Neural cell (in vitro differentiated cells): ENCODE measurements at regions not wholly inside any gene's neighbourhood (a gene's known extent, or its start where the extent isn't known, plus 50 kb on each side); places are given as distances from the start of the nearest gene placed in this dataset.

Experiments used
- H2AFZ ChIP-seq: fragments of 200-600, 300-800 bp; sonication (generic), shearing (Covaris generic); 2 replicates; pipeline ENCODE4 v1.6.0; 2014; ENCODE audit warnings: low read depth, mild to moderate bottlenecking, antibody characterized with exemption, low read length, moderate library complexity
- H3F3A ChIP-seq: fragments of 200-600 bp; shearing (Covaris generic); 2 replicates; pipeline ENCODE4 v1.6.1; 2016; ENCODE audit warnings: mild to moderate bottlenecking, moderate library complexity, mixed read lengths, antibody characterized with exemption, low read length; ENCODE audit not compliant: insufficient read depth, poor library complexity, severe bottlenecking
- H3K27ac ChIP-seq: fragments of 200-600, 300-800 bp; sonication (generic), shearing (Covaris generic); 2 replicates; pipeline ENCODE4 v1.5.1; 2014; ENCODE audit warnings: mild to moderate bottlenecking, low read length, moderate library complexity
- H3K27me3 ChIP-seq: fragments of 300-800, 200-600 bp; sonication (generic), shearing (Covaris generic); 2 replicates; pipeline ENCODE4 v1.6.0; 2014; ENCODE audit warnings: mild to moderate bottlenecking, low read depth, low read length, moderate library complexity; ENCODE audit not compliant: insufficient read depth
- H3K36me3 ChIP-seq: fragments of 300-800, 200-600 bp; sonication (generic), shearing (Covaris generic); 2 replicates; pipeline ENCODE4 v1.5.1; 2014; ENCODE audit warnings: mild to moderate bottlenecking, antibody characterized with exemption, low read length, moderate library complexity; ENCODE audit not compliant: insufficient read depth
- H3K4me2 ChIP-seq: fragments of 300-800, 200-600 bp; sonication (generic), shearing (Covaris generic); 2 replicates; pipeline ENCODE4 v1.6.0; 2014; ENCODE audit warnings: mild to moderate bottlenecking, low read length
- H3K4me3 ChIP-seq: fragments of 300-800, 200-600 bp; sonication (generic), shearing (Covaris generic); 2 replicates; pipeline ENCODE4 v1.5.1; 2014; ENCODE audit warnings: mild to moderate bottlenecking, low read length, moderate library complexity
- H3K79me2 ChIP-seq: fragments of 200-600 bp; shearing (Covaris generic); replicated peaks from 2 replicates; pipeline ENCODE4 v1.6.0; 2014; ENCODE audit warnings: mild to moderate bottlenecking, low read length, moderate library complexity; ENCODE audit not compliant: insufficient read depth
- H3K9ac ChIP-seq: fragments of 300-800, 200-600 bp; sonication (generic), shearing (Covaris generic); 2 replicates; pipeline ENCODE4 v1.6.1; 2016; ENCODE audit warnings: mild to moderate bottlenecking, low read length, mixed read lengths
- H3K9me2 ChIP-seq: fragments of 200-600 bp; shearing (Covaris generic); 2 replicates; pipeline ENCODE4 v1.6.1; 2016; ENCODE audit warnings: mild to moderate bottlenecking, low read length, mixed read lengths; ENCODE audit not compliant: insufficient read depth
- H3K9me3 ChIP-seq: fragments of 200-600, 300-800 bp; sonication (generic), shearing (Covaris generic); 2 replicates; pipeline ENCODE4 v1.6.1; 2016; ENCODE audit warnings: mild to moderate bottlenecking, mixed run types, low read length, moderate library complexity, mixed read lengths
- H4K20me1 ChIP-seq: fragments of 200-600 bp; shearing (Covaris generic); 2 replicates; pipeline ENCODE4 v1.6.1; 2016; ENCODE audit warnings: mild to moderate bottlenecking, mixed run types; ENCODE audit not compliant: insufficient read depth
- EP300 ChIP-seq: fragments of 450-650 bp; conservative IDR thresholded peaks from 2 replicates; pipeline ENCODE4 v1.6.1; 2014; ENCODE audit warnings: antibody characterized with exemption, mild to moderate bottlenecking, moderate library complexity; ENCODE audit not compliant: poor library complexity, severe bottlenecking
- EZH2 ChIP-seq: fragments of 200-600, 300-800 bp; shearing (Covaris generic), sonication (generic); IDR thresholded peaks from 2 replicates; pipeline ENCODE4 v1.6.1; 2014; ENCODE audit warnings: antibody characterized with exemption, low read length, borderline replicate concordance, mild to moderate bottlenecking; ENCODE audit not compliant: insufficient read depth, poor library complexity, severe bottlenecking
- MXI1 ChIP-seq: fragments of 450-650 bp; conservative IDR thresholded peaks from 2 replicates; pipeline ENCODE4 v1.6.1; 2014; ENCODE audit warnings: antibody characterized with exemption, mild to moderate bottlenecking; ENCODE audit not compliant: poor library complexity, severe bottlenecking
- POLR2AphosphoS5 ChIP-seq: IDR thresholded peaks from 2 replicates; pipeline ENCODE4 v1.6.1; 2012
- RAD21 ChIP-seq: fragments of 450-650 bp; conservative IDR thresholded peaks from 2 replicates; pipeline ENCODE4 v1.6.1; 2014; ENCODE audit warnings: antibody characterized with exemption, mild to moderate bottlenecking, moderate library complexity
- REST ChIP-seq: IDR thresholded peaks from 2 replicates; pipeline ENCODE4 v1.6.1; 2012; ENCODE audit warnings: borderline replicate concordance
- SMC3 ChIP-seq: fragments of 450-650 bp; conservative IDR thresholded peaks from 2 replicates; pipeline ENCODE4 v1.6.1; 2014; ENCODE audit warnings: antibody characterized with exemption, mild to moderate bottlenecking, moderate library complexity; ENCODE audit not compliant: poor library complexity
- TAF1 ChIP-seq: IDR thresholded peaks from 2 replicates; pipeline ENCODE4 v1.6.1; 2012; ENCODE audit warnings: low read depth
- TF ChIP-seq, protein P1 (sequence below): fragments of 450-650 bp; IDR thresholded peaks from 2 replicates; pipeline ENCODE4 v1.5.1; 2014; ENCODE audit warnings: antibody characterized with exemption, mild to moderate bottlenecking, moderate library complexity; ENCODE audit not compliant: poor library complexity, severe bottlenecking

DNA sequence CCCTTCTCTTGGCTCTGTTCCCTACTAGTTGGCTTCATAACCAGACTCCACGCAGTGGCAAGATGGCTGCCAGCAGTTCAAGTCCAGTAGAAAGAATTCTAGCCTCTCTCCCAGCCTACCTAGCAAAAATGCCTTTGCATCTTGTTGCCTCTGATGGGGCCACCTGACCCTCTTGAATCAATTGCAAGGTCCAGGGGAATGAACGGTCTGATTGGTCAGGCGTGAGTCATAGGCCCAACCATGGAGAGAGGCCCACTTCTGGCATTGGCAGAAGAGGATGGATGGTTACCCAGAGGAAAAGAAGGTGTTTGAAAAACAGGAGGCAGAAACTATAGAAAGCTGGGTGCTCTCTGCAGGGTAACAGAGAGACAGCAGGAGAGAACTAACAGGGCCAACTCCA lies 622.6 kb downstream of the CCDC171 start:
- no peaks in the 10 kb centered on the region for H4K20me1 ChIP-seq
- H3K9me2 ChIP-seq, result no peaks in the 10 kb centered on the region
- H3K4me3 ChIP-seq, result no peak overlapping the region
- H3F3A ChIP-seq, result no peaks in the 10 kb centered on the region
- no peak overlapping the region for H3K9ac ChIP-seq
- no peak overlapping the region for H2AFZ ChIP-seq
- TF ChIP-seq MXI1, result no peak
- TF ChIP-seq, protein P1, sequence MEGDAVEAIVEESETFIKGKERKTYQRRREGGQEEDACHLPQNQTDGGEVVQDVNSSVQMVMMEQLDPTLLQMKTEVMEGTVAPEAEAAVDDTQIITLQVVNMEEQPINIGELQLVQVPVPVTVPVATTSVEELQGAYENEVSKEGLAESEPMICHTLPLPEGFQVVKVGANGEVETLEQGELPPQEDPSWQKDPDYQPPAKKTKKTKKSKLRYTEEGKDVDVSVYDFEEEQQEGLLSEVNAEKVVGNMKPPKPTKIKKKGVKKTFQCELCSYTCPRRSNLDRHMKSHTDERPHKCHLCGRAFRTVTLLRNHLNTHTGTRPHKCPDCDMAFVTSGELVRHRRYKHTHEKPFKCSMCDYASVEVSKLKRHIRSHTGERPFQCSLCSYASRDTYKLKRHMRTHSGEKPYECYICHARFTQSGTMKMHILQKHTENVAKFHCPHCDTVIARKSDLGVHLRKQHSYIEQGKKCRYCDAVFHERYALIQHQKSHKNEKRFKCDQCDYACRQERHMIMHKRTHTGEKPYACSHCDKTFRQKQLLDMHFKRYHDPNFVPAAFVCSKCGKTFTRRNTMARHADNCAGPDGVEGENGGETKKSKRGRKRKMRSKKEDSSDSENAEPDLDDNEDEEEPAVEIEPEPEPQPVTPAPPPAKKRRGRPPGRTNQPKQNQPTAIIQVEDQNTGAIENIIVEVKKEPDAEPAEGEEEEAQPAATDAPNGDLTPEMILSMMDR, result no peak
- no peak for TF ChIP-seq EZH2
- TF ChIP-seq POLR2AphosphoS5, result no peak
- no peak for TF ChIP-seq EP300
- TF ChIP-seq TAF1, result no peak
- TF ChIP-seq SMC3, result no peak
- no peak for TF ChIP-seq REST
- no peak for TF ChIP-seq RAD21
- H3K27ac ChIP-seq, result no peak overlapping the region
- H3K79me2 ChIP-seq, result no peaks in the 10 kb centered on the region
- no peaks in the 10 kb centered on the region for H3K36me3 ChIP-seq
- no peaks in the 10 kb centered on the region for H3K9me3 ChIP-seq
- H3K4me2 ChIP-seq, result no peak overlapping the region
- no peaks in the 10 kb centered on the region for H3K27me3 ChIP-seq

GRCh38 chr9:16178294-16178693 lies 625.5 kb downstream of the CCDC171 start:
- Histone ChIP-seq H3K9me2 (no peaks in the 10 kb centered on the region), H3K27me3 (no peaks in the 10 kb centered on the region)

More at GRCh38 chr9:16178294-16178693, 625.5 kb downstream of the CCDC171 start:
- Histone ChIP-seq H3F3A (no peaks in the 10 kb centered on the region), H3K4me3 (no peak overlapping the region), H3K79me2 (no peaks in the 10 kb centered on the region), H3K27ac (no peak overlapping the region), H3K9ac (no peak overlapping the region), H3K4me2 (no peak overlapping the region), H2AFZ (no peak overlapping the region), H3K9me3 (no peaks in the 10 kb centered on the region), H3K36me3 (no peaks in the 10 kb centered on the region), H4K20me1 (no peaks in the 10 kb centered on the region)
- TF ChIP-seq TAF1, result no peak
- TF ChIP-seq, protein P1, result no peak
- no peak for TF ChIP-seq EZH2
- TF ChIP-seq POLR2AphosphoS5, result no peak
- no peak for TF ChIP-seq MXI1
- no peak for TF ChIP-seq EP300
- no peak for TF ChIP-seq SMC3
- no peak for TF ChIP-seq REST
- TF ChIP-seq RAD21, result no peak
